Upper lobe of left lung (tissue), 4 donors: ENCODE measurements at regions not wholly inside any gene's neighbourhood (a gene's known extent, or its start where the extent isn't known, plus 50 kb on each side); places are given as distances from the start of the nearest gene placed in this dataset.

ENCODE experiments used
- EP300 ChIP-seq, 4 donors: sonication (generic); formaldehyde crosslinking; IDR thresholded peaks; one replicate each; pipeline ENCODE4 v1.5.1; 2017; ENCODE audit warnings: antibody characterized with exemption in 4 of 4, control low read depth in 2 of 4
- POLR2A ChIP-seq, 4 donors: fragments of 450-650 bp; IDR thresholded peaks; one replicate each; pipeline ENCODE4 v1.5.1; 2016 to 2017; ENCODE audit warnings: antibody characterized with exemption in 4 of 4, mild to moderate bottlenecking in 2 of 4
- POLR2AphosphoS5 ChIP-seq, 2 donors: sonication (generic); formaldehyde crosslinking; IDR thresholded peaks; one replicate each; pipeline ENCODE4 v1.5.1; 2017; ENCODE audit warnings: antibody characterized with exemption in 2 of 2
- TF ChIP-seq, protein P1 (sequence below), 6 experiments: fragments of 450-650 bp in 4 of 6; fragments of 200-600 bp in 2 of 6; sonication (generic) in 2 of 6; IDR thresholded peaks; one replicate each; pipeline ENCODE4 v1.5.1; 2016 to 2019; ENCODE audit warnings: antibody characterized with exemption in 6 of 6

DNA sequence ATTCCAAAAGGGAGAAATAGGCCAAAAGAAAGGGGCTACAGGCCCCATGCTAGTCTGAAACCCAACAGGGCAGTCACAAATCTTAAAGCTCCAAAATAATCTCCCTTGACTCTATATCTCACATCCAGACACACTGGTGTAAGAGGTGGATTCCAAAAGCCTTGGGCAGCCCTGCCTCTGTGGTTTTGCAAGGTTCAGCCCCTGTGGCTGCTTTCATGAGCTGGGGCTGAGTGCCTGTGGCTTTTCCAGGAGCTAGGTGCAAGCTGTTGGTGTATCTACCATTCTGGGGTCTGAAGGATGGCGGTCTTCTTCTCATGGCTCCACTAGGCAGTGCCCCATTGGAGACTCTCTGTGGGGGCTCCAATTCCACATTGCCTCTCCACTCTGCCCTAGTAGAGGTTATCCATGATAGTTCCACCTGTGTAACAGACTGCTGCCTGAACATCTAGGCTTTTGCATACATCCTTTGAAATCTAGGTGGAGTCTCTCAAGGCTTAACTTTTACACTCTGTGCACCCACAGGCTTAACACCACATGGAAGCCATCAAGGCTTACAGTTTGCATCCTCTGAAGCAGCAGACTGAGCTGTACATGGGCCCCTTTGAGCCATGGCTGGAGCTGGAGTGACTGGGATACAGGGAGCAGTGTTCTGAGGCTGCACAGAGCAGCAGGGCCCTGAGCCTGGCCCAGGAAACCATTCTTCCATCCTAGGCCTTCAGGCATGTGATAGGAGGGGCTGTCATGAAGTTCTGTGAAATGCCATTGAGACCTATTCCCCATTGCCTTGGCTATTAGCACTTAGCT is 66.5 kb upstream of the ABCD2 start:
- no peak for TF ChIP-seq POLR2A (IDR thresholded peaks at IDR 0.05)
- no peak for TF ChIP-seq POLR2AphosphoS5 (IDR thresholded peaks at IDR 0.05)
- TF ChIP-seq, protein P1, sequence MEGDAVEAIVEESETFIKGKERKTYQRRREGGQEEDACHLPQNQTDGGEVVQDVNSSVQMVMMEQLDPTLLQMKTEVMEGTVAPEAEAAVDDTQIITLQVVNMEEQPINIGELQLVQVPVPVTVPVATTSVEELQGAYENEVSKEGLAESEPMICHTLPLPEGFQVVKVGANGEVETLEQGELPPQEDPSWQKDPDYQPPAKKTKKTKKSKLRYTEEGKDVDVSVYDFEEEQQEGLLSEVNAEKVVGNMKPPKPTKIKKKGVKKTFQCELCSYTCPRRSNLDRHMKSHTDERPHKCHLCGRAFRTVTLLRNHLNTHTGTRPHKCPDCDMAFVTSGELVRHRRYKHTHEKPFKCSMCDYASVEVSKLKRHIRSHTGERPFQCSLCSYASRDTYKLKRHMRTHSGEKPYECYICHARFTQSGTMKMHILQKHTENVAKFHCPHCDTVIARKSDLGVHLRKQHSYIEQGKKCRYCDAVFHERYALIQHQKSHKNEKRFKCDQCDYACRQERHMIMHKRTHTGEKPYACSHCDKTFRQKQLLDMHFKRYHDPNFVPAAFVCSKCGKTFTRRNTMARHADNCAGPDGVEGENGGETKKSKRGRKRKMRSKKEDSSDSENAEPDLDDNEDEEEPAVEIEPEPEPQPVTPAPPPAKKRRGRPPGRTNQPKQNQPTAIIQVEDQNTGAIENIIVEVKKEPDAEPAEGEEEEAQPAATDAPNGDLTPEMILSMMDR (IDR thresholded peaks at IDR 0.05) = no peak
- no peak for TF ChIP-seq EP300 (IDR thresholded peaks at IDR 0.05)
